ENCODE measurements at regions not wholly inside any gene's neighbourhood (a gene's known extent, or its start where the extent isn't known, plus 50 kb on each side); places are given as distances from the start of the nearest gene placed in this dataset.

DNA sequence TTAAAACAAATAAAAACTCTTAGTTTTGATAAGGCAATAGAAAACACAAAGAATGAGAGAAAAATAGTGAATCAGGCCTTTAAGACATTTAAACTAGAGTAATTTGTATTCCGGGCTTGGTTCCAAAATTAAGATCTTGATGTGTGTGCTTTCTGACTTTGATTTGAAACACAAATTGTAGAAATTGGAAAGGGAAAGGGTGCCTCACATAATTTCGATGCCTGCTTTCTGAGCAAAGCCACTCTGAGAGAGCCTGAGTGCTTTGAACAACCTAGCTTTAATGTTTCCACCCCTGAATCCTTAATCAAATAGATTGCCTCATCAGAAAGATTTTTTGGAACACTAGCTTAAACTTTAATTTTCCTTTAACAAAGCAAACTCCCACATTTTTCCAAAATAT, 666.8 kb downstream of the PCDH18 start:
- Histone ChIP-seq H3K4me1 (ENCODE audit: control insufficient read depth, insufficient read depth, low read length) (no peaks in the 10 kb centered on the region), H3K4me3 (ENCODE audit: insufficient read depth, low read depth, low read length) (no peak overlapping the region), H2BK5ac (ENCODE audit: low read depth, low read length, poor library complexity, severe bottlenecking) (no peak overlapping the region), H3K36me3 (ENCODE audit: control insufficient read depth, insufficient read depth, low read length) (no peaks in the 10 kb centered on the region), H3K4ac (ENCODE audit: low read depth, low read length) (no peak overlapping the region), H3K56ac (ENCODE audit: extremely low read depth, insufficient read depth, low read length) (no peak overlapping the region), H3K14ac (replicated peaks; ENCODE audit: low read depth, low read length) (no peak overlapping the region), H3K27ac (ENCODE audit: insufficient read depth, low read length) (no peak overlapping the region), H2BK120ac (ENCODE audit: low read depth, low read length) (no peak overlapping the region), H4K5ac (ENCODE audit: low read depth, low read length) (no peak overlapping the region), H3K27me3 (ENCODE audit: control insufficient read depth, insufficient read depth, low read length) (no peaks in the 10 kb centered on the region), H4K20me1 (ENCODE audit: insufficient read depth, low read length) (no peaks in the 10 kb centered on the region), H2BK15ac (ENCODE audit: low read depth, low read length) (no peak overlapping the region), H2AK9ac (replicated peaks; ENCODE audit: low read depth, low read length, poor library complexity) (no peak overlapping the region), H2AK5ac (ENCODE audit: low read depth, low read length) (no peak overlapping the region), H4K91ac (ENCODE audit: insufficient read depth, low read depth, low read length) (no peak overlapping the region), H3K18ac (ENCODE audit: low read depth, low read length) (no peak overlapping the region), H3K9me3 (ENCODE audit: control insufficient read depth, insufficient read depth, low read length) (no peaks in the 10 kb centered on the region), H3K9ac (ENCODE audit: low read depth, low read length) (no peak overlapping the region), H4K8ac (ENCODE audit: low read depth in 2 of 2, low read length in 2 of 2) (no peak overlapping the region), H2AFZ (replicated peaks; ENCODE audit: low read length, poor library complexity) (no peak overlapping the region), H3K4me2 (ENCODE audit: low read depth, low read length) (no peak overlapping the region), H3K9me1 (ENCODE audit: insufficient read depth, low read length) (no peaks in the 10 kb centered on the region), H3K79me1 (ENCODE audit: low read depth in 1 of 2, low read length in 2 of 2) (no peaks in the 10 kb centered on the region), H2BK20ac (ENCODE audit: low read depth, low read length) (no peak overlapping the region), H3K23ac (ENCODE audit: low read depth, low read length) (no peak overlapping the region)
- no CpG with 5 or more reads among the region's 2 CpGs for WGBS, 2 experiments (ENCODE audit: extremely low coverage in 2 of 2, insufficient read length in 1 of 2)
- no TSS peak for BruUV-seq (replicated peaks)
- TF ChIP-seq BHLHE40 (IDR thresholded peaks at IDR 0.05; ENCODE audit: low read depth, low read length) = no peak
- TF ChIP-seq FOS (IDR thresholded peaks at IDR 0.05; ENCODE audit: low read depth, low read length) = no peak
- TF ChIP-seq ELK1 (IDR thresholded peaks at IDR 0.05; ENCODE audit: borderline replicate concordance, low read depth, low read length) = no peak
- no peak for TF ChIP-seq RFX5 (IDR thresholded peaks at IDR 0.05; ENCODE audit: low read depth, low read length)
- no peak for TF ChIP-seq MAZ (IDR thresholded peaks at IDR 0.05; ENCODE audit: borderline replicate concordance, low read depth, low read length)
- TF ChIP-seq MAFK (IDR thresholded peaks at IDR 0.05; ENCODE audit: low read depth, low read length) = no peak
- TF ChIP-seq CEBPB (IDR thresholded peaks at IDR 0.05; ENCODE audit: low read depth, low read length) = no peak
- no peak for TF ChIP-seq RAD21 (IDR thresholded peaks at IDR 0.05; ENCODE audit: low read length)
- ChIA-PET CTCF (interaction anchor here (1.5 to 1.8 kb wide), 2 partner anchors 153 to 178 kb away, joined by 5 to 7 read pairs; no protein-coding TSS in a partner anchor), POLR2A (ENCODE audit: unreplicated experiment) (no interaction called here)
- in situ Hi-C loops (cut with MboI; ENCODE audit: low sequenced_read_pairs) = no loop called here
- ATAC-seq (ENCODE audit: low read depth) (no peak), DNase-seq (no peak)
- dilution Hi-C loops (cut with HindIII; ENCODE audit: low sequenced_read_pairs, unreplicated experiment) = no loop called here
- intact Hi-C loops (cut with micrococcal nuclease) = loop anchor here (2.0 to 10.0 kb wide), 3 partner anchors 179 to 951 kb away; no protein-coding TSS in a partner anchor

Data from IMR-90 (cell line).